Thyroid gland (tissue), 4 donors: ENCODE measurements at regions not wholly inside any gene's neighbourhood (a gene's known extent, or its start where the extent isn't known, plus 50 kb on each side); places are given as distances from the start of the nearest gene placed in this dataset.
A peak's percentile ranks its signal among the peaks of the same experiment; 100 is the strongest.

Experiments used
- DNase-seq, 2 donors: peaks; one replicate each; pipeline ENCODE4 v3.0.0-alpha.2; 2019
- H3K27ac ChIP-seq, 3 donors: fragments of 200-600 bp; sonication (generic); 1 replicate in 2 of 3; 2 replicates in 1 of 3; pipeline ENCODE4 v1.5.1; 2016 to 2019; ENCODE audit warnings: mild to moderate bottlenecking in 1 of 3, moderate library complexity in 1 of 3
- H3K27me3 ChIP-seq: fragments of 200-600 bp; sonication (generic); one replicate; pipeline ENCODE4 v1.5.1; 2019
- H3K36me3 ChIP-seq, 2 donors: fragments of 200-600 bp; sonication (generic); one replicate each; pipeline ENCODE4 v1.5.1; 2016 to 2019
- H3K4me1 ChIP-seq, 2 donors: fragments of 200-600 bp; sonication (generic); one replicate each; pipeline ENCODE4 v1.5.1; 2017 to 2019
- H3K4me3 ChIP-seq, 3 donors: fragments of 200-600 bp; sonication (generic); replicated peaks in 1 of 3; 1 replicate in 2 of 3; 2 replicates in 1 of 3; pipeline ENCODE4 v1.5.1; 2016; ENCODE audit warnings: mild to moderate bottlenecking in 1 of 3
- H3K9me3 ChIP-seq: fragments of 200-600 bp; sonication (generic); one replicate; pipeline ENCODE4 v1.5.1; 2017
- CTCF ChIP-seq, 6 experiments: fragments of 200-600 bp in 3 of 6; fragments of 450-650 bp in 3 of 6; sonication (generic) in 3 of 6; IDR thresholded peaks; one replicate each; pipeline ENCODE4 v1.5.1; 2016 to 2019; ENCODE audit warnings: antibody characterized with exemption in 6 of 6, mild to moderate bottlenecking in 2 of 6, inconsistent platforms in 1 of 6, moderate library complexity in 1 of 6
- POLR2A ChIP-seq, 2 donors: fragments of 450-650 bp; IDR thresholded peaks; one replicate each; pipeline ENCODE4 v1.6.1; 2017; ENCODE audit warnings: antibody characterized with exemption in 2 of 2, mild to moderate bottlenecking in 2 of 2, moderate library complexity in 1 of 2
- WGBS, 2 donors: methylation state at CpG; one replicate each; pipeline ENCODE4 v1.1.5; 2017; 5-methylcytosine and 5-hydroxymethylcytosine counted together
- intact Hi-C: fragments of 100-400 bp; cut with DNase I; formaldehyde crosslinking; loops from one replicate; pipeline ENCODE4 v1.15.1; 2023

GRCh38 chr15:94965593-94965992 lies 734.2 kb downstream of the MCTP2 start:
- H3K4me1 ChIP-seq = peaks cover 0 to 3% of the 10 kb centered on the region in 2 donors
- peak overlapping the region in 2 of 3 donors; percentile 21 to 58 for H3K27ac ChIP-seq
- no peak overlapping the region for H3K4me3 ChIP-seq
- no peaks in the 10 kb centered on the region for H3K9me3 ChIP-seq
- DNase-seq = no peak
- TF ChIP-seq CTCF (IDR thresholded peaks at IDR 0.05) = no peak
- WGBS, 2 donors = 64 to 71% methylated on average over 3 of the region's 3 CpGs
- H3K27me3 ChIP-seq = no peaks in the 10 kb centered on the region
- no peaks in the 10 kb centered on the region for H3K36me3 ChIP-seq
- intact Hi-C loops = no loop called here

- peak overlapping the region in 1 of 3 donors; percentile 11 for H3K27ac ChIP-seq
- no peak for DNase-seq
Measured at GRCh38 chr15:94968133-94968532, 736.8 kb downstream of the MCTP2 start.

GRCh38 chr15:94970096-94970495 lies 738.7 kb downstream of the MCTP2 start:
- intact Hi-C loops = no loop called here

More at GRCh38 chr15:94968133-94968532, 736.8 kb downstream of the MCTP2 start:
- peaks cover 0 to 3% of the 10 kb centered on the region in 2 donors for H3K4me1 ChIP-seq
- no peaks in the 10 kb centered on the region for H3K27me3 ChIP-seq
- no peaks in the 10 kb centered on the region for H3K36me3 ChIP-seq
- TF ChIP-seq POLR2A (IDR thresholded peaks at IDR 0.05) (peak in 1 of 2 donors; percentile 10), CTCF (IDR thresholded peaks at IDR 0.05) (no peak)
- H3K9me3 ChIP-seq = no peaks in the 10 kb centered on the region
- 55 to 69% methylated on average over 5 of the region's 5 CpGs for WGBS, 2 donors
- intact Hi-C loops = no loop called here
- no peak overlapping the region for H3K4me3 ChIP-seq

GRCh38 chr15:94970802-94971201 lies 739.4 kb downstream of the MCTP2 start:
- intact Hi-C loops = no loop called here
- Histone ChIP-seq H3K36me3 (no peaks in the 10 kb centered on the region), H3K9me3 (no peaks in the 10 kb centered on the region), H3K4me3 (no peak overlapping the region), H3K27me3 (no peaks in the 10 kb centered on the region), H3K27ac (no peak overlapping the region), H3K4me1 (peaks cover 0 to 3% of the 10 kb centered on the region in 2 donors)
- DNase-seq = no peak
- 74 to 80% methylated on average over 9 of the region's 9 CpGs for WGBS, 2 donors
- TF ChIP-seq CTCF (IDR thresholded peaks at IDR 0.05) (no peak), POLR2A (IDR thresholded peaks at IDR 0.05) (no peak)

More at GRCh38 chr15:94970096-94970495, 738.7 kb downstream of the MCTP2 start:
- H3K9me3 ChIP-seq = no peaks in the 10 kb centered on the region
- TF ChIP-seq POLR2A (IDR thresholded peaks at IDR 0.05) (no peak), CTCF (IDR thresholded peaks at IDR 0.05) (no peak)
- no peaks in the 10 kb centered on the region for H3K27me3 ChIP-seq
- DNase-seq = no peak
- H3K4me3 ChIP-seq = no peak overlapping the region
- WGBS, 2 donors = 49 to 97% methylated on average over 1 of the region's 1 CpG
- no peak overlapping the region for H3K27ac ChIP-seq
- H3K4me1 ChIP-seq = peaks cover 0 to 3% of the 10 kb centered on the region in 2 donors
- no peaks in the 10 kb centered on the region for H3K36me3 ChIP-seq

GRCh38 chr15:94972314-94972713 lies 741.0 kb downstream of the MCTP2 start:
- H3K4me3 ChIP-seq = no peak overlapping the region
- intact Hi-C loops = no loop called here
- no peaks in the 10 kb centered on the region for H3K27me3 ChIP-seq
- no peak overlapping the region for H3K27ac ChIP-seq
- TF ChIP-seq POLR2A (IDR thresholded peaks at IDR 0.05) (no peak), CTCF (IDR thresholded peaks at IDR 0.05) (no peak)
- 68 to 82% methylated on average over 2 of the region's 2 CpGs for WGBS, 2 donors
- no peaks in the 10 kb centered on the region for H3K9me3 ChIP-seq
- no peaks in the 10 kb centered on the region for H3K4me1 ChIP-seq
- no peak for DNase-seq
- H3K36me3 ChIP-seq = no peaks in the 10 kb centered on the region
